ENCODE measurements at regions not wholly inside any gene's neighbourhood (a gene's known extent, or its start where the extent isn't known, plus 50 kb on each side); places are given as distances from the start of the nearest gene placed in this dataset.
A peak's percentile ranks its signal among the peaks of the same experiment; 100 is the strongest.

GRCh38 chr20:53856300-53857295 is 213.8 kb downstream of the BCAS1 start:
- Histone ChIP-seq H2BK5ac (ENCODE audit: low read depth, low read length, poor library complexity, severe bottlenecking) (no peak overlapping the region), H2BK120ac (ENCODE audit: low read depth, low read length) (no peak overlapping the region), H4K8ac (ENCODE audit: low read depth in 2 of 2, low read length in 2 of 2) (no peak overlapping the region; a peak in 1 of 4 replicates), H2AK9ac (replicated peaks; ENCODE audit: low read depth, low read length, poor library complexity) (no peak overlapping the region), H3K9me1 (ENCODE audit: insufficient read depth, low read length) (no peaks in the 10 kb centered on the region), H2AFZ (replicated peaks; ENCODE audit: low read length, poor library complexity) (no peak overlapping the region), H3K4me1 (ENCODE audit: control insufficient read depth, insufficient read depth, low read length) (0 out of 2 replicates have a peak, but pooled peaks cover 1% of the 10 kb centered on the region), H4K5ac (ENCODE audit: low read depth, low read length) (no peak overlapping the region), H4K20me1 (ENCODE audit: insufficient read depth, low read length) (no peaks in the 10 kb centered on the region), H3K4me2 (ENCODE audit: low read depth, low read length) (no peak overlapping the region), H3K36me3 (ENCODE audit: control insufficient read depth, insufficient read depth, low read length) (no peaks in the 10 kb centered on the region), H3K18ac (ENCODE audit: low read depth, low read length) (no peak overlapping the region), H3K9ac (ENCODE audit: low read depth, low read length) (no peak overlapping the region), H3K9me3 (ENCODE audit: control insufficient read depth, insufficient read depth, low read length) (no peaks in the 10 kb centered on the region), H3K27me3 (ENCODE audit: control insufficient read depth, insufficient read depth, low read length) (no peaks in the 10 kb centered on the region), H2BK20ac (ENCODE audit: low read depth, low read length) (no peak overlapping the region), H3K4me3 (ENCODE audit: insufficient read depth, low read depth, low read length) (no peak overlapping the region), H3K23ac (ENCODE audit: low read depth, low read length) (no peak overlapping the region), H4K91ac (ENCODE audit: insufficient read depth, low read depth, low read length) (no peak overlapping the region), H3K27ac (ENCODE audit: insufficient read depth, low read length) (no peak overlapping the region), H3K56ac (ENCODE audit: extremely low read depth, insufficient read depth, low read length) (no peak overlapping the region), H2BK15ac (ENCODE audit: low read depth, low read length) (no peak overlapping the region), H3K4ac (ENCODE audit: low read depth, low read length) (no peak overlapping the region), H3K79me1 (ENCODE audit: low read depth in 1 of 2, low read length in 2 of 2) (no peaks in the 10 kb centered on the region), H3K14ac (replicated peaks; ENCODE audit: low read depth, low read length) (no peak overlapping the region), H2AK5ac (ENCODE audit: low read depth, low read length) (no peak overlapping the region)
- dilution Hi-C loops (cut with HindIII; ENCODE audit: low sequenced_read_pairs, unreplicated experiment) (no loop called here), intact Hi-C loops (cut with micrococcal nuclease) (no loop called here), in situ Hi-C loops (cut with MboI; ENCODE audit: low sequenced_read_pairs) (no loop called here)
- no peak for DNase-seq
- no TSS peak for BruUV-seq (replicated peaks)
- 100% methylated on average over 1 of the region's 5 CpGs; no CpG with 5 or more reads in 1 of the 2 experiments for WGBS, 2 experiments (ENCODE audit: extremely low coverage in 2 of 2, insufficient read length in 1 of 2)
- 0 out of 2 replicates have a peak, but pooled peaks have one; percentile 21 for ATAC-seq (ENCODE audit: low read depth)
- TF ChIP-seq MAZ (IDR thresholded peaks at IDR 0.05; ENCODE audit: borderline replicate concordance, low read depth, low read length) (no peak), BHLHE40 (IDR thresholded peaks at IDR 0.05; ENCODE audit: low read depth, low read length) (no peak), RFX5 (IDR thresholded peaks at IDR 0.05; ENCODE audit: low read depth, low read length) (no peak), RCOR1 (IDR thresholded peaks at IDR 0.05; ENCODE audit: insufficient replicate concordance, low read length) (no peak), CHD1 (IDR thresholded peaks at IDR 0.05; ENCODE audit: low read depth, low read length) (no peak), CEBPB (IDR thresholded peaks at IDR 0.05; ENCODE audit: low read depth, low read length) (no peak), USF2 (IDR thresholded peaks at IDR 0.05; ENCODE audit: low read depth, low read length) (no peak), MAFK (IDR thresholded peaks at IDR 0.05; ENCODE audit: low read depth, low read length) (no peak)
- ChIA-PET CTCF (interaction anchor here (1.4 kb wide), 1 partner anchor 10 kb away, joined by 4 read pairs; no protein-coding TSS in a partner anchor), POLR2A (ENCODE audit: unreplicated experiment) (no interaction called here)

Measured in IMR-90 (cell line).